Stimulated activated memory B cell treated with anti-CD40 and anti-IgM and Interleukin-4, amounts not matched to agents 10 μg/mL and 1 μg/mL and 100 μg/mL, for 72 hours (primary cell): ENCODE measurements at regions not wholly inside any gene's neighbourhood (a gene's known extent, or its start where the extent isn't known, plus 50 kb on each side); places are given as distances from the start of the nearest gene placed in this dataset.

ENCODE experiments used
- ATAC-seq: fragments of 150-1000 bp; cut with Tn5 transposase; 2 replicates; pipeline ENCODE4 v1.10.0; 2021
- H3K27ac Mint-ChIP-seq: one replicate; pipeline ENCODE4 v1.8.0; 2022; ENCODE audit warnings: mild to moderate bottlenecking, mixed read lengths
- H3K27me3 Mint-ChIP-seq: one replicate; pipeline ENCODE4 v1.8.0; 2022; ENCODE audit warnings: mixed read lengths
- H3K36me3 Mint-ChIP-seq: one replicate; pipeline ENCODE4 v1.8.0; 2022; ENCODE audit warnings: mixed read lengths
- H3K4me1 Mint-ChIP-seq: one replicate; pipeline ENCODE4 v1.8.0; 2022; ENCODE audit warnings: mixed read lengths
- H3K4me3 Mint-ChIP-seq: one replicate; pipeline ENCODE4 v1.8.0; 2022; ENCODE audit warnings: mild to moderate bottlenecking, moderate library complexity, mixed read lengths
- H3K9me3 Mint-ChIP-seq: one replicate; pipeline ENCODE4 v1.8.0; 2022; ENCODE audit warnings: mixed read lengths

- no peak for ATAC-seq
- Mint-ChIP-seq H3K9me3 (no peaks in the 10 kb centered on the region), H3K4me1 (peaks cover 38% of the 10 kb centered on the region), H3K27me3 (no peaks in the 10 kb centered on the region), H3K27ac (no peak overlapping the region), H3K4me3 (no peak overlapping the region), H3K36me3 (no peaks in the 10 kb centered on the region)
Observed at GRCh38 chr4:80128941-80129340, 55.9 kb upstream of the ANTXR2 start.

DNA sequence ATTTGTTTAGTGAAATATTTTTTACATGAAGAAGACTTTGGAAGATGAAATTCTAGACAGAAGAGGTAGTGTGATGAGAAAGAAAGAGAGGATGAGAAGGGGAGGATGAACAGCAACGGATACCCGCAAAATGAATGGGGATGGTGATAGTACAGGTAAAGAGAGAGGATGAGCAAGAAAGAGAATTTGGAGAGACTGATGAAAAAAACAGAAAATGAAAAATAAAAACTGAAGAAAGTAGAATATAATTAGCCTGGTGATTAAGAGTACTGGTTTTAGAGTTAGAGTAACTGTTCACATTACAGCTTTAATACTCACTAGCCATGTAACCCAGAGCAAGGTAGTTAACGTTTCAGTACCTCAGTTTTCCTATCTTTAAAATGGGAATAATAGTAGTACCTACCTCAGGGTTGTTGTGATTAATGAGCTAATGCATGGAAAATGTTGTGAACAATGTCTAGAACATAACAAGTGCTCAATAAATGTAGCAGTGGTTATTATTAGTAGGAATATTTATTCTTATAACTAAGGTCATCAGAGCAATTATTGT lies 54.9 kb upstream of the ANTXR2 start:
- no peaks in the 10 kb centered on the region for H3K36me3 Mint-ChIP-seq
- no peak for ATAC-seq
- no peaks in the 10 kb centered on the region for H3K27me3 Mint-ChIP-seq
- peak overlapping the region; percentile 0 for H3K27ac Mint-ChIP-seq
- no peaks in the 10 kb centered on the region for H3K9me3 Mint-ChIP-seq
- no peak overlapping the region for H3K4me3 Mint-ChIP-seq
- H3K4me1 Mint-ChIP-seq: peaks cover 38% of the 10 kb centered on the region

- H3K4me3 Mint-ChIP-seq: no peak overlapping the region
- no peaks in the 10 kb centered on the region for H3K27me3 Mint-ChIP-seq
- no peaks in the 10 kb centered on the region for H3K9me3 Mint-ChIP-seq
- peaks cover 38% of the 10 kb centered on the region for H3K4me1 Mint-ChIP-seq
- H3K27ac Mint-ChIP-seq: peak overlapping the region; percentile 73
- no peak for ATAC-seq
- H3K36me3 Mint-ChIP-seq: no peaks in the 10 kb centered on the region
Observed at GRCh38 chr4:80126435-80126834, 53.4 kb upstream of the ANTXR2 start.

DNA sequence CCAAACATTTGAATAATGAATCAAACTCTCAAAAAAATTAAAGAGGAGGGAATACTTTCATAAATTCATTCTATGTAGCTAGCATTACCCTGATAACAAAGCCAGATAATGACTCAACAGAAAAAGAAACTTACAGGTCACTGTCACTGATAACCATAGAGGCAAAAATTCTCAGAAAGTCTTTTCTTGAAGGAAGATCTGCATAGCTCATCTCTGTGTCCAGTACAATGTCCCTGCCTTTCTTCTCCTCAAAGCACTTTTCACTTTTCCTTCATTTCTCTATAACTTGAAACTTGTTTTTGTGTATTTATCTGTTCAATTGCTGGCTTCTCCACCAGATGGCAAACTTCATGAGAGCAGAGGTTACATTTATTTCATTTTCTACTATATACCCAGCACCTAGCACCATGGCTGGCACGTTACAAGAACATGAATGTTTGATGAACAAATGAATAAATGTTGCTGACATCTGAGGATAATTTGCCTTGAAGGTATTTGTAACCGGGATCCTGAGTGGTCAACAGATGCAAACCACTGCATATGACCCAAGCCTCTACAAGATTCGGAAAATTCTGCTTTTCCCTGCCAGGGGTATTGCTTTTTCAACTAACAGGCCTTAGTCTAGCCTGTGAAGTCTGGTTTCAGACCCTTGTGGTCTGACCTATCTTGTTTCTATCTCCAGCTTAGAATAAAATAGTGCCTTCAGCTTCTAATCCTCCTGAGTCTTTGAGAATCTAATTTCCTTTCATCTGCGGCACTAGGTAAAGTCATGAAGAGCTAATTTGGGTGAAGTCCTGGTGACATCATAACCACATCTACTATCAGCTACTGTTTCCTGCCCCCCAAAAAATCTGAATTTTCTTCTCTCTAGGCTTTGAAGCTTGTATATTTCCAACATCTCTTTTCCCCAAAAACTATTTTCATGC lies 52.5 kb upstream of the ANTXR2 start:
- no peaks in the 10 kb centered on the region for H3K36me3 Mint-ChIP-seq
- H3K9me3 Mint-ChIP-seq: no peaks in the 10 kb centered on the region
- H3K27me3 Mint-ChIP-seq: no peaks in the 10 kb centered on the region
- peaks cover 38% of the 10 kb centered on the region for H3K4me1 Mint-ChIP-seq
- no peak overlapping the region for H3K4me3 Mint-ChIP-seq
- peak; percentile 68 for ATAC-seq
- peak overlapping the region; percentile 73 for H3K27ac Mint-ChIP-seq

DNA sequence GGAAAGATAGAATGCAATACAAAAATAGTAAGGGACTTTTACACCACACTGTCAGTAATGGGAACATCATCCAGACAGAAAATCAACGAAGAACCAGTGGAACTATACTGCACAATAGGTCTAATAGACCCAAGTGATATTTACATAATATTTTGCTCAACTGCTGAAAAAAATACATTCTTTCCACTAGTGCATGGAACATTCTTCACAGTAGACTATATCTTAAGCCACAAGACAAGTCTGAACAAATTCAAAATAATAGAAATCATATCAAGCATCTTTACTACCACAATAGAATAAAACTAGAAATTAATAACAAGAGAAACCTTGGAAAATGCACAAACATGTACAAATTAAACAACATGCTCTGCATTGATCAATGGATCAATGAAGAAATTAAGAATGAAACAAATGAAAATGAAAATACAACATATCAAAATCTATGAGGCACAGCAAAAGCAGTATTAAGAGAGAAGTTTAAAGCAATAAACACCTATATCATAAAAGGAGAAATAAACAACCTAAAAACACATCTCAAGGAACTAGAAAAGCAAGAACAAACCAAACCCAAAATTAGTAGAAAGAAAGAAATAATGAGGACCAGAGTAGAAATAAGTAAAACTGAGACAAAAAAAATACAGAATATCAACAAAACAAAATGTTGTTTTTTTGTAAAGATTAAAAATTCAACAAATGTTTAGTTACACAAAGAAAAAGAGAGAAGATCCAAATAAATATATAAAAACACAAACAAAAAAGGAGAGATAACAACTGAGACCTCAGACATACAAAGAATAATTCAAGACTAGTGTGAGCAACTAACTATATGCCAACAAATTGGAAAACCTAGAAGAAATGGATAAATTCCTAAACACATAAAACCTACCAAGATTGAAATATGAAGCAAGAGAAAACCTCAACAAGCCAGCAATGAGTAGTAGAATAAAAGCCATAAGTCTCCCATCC lies 51.5 kb upstream of the ANTXR2 start:
- peaks cover under 1% of the 10 kb centered on the region for H3K27me3 Mint-ChIP-seq
- H3K9me3 Mint-ChIP-seq: no peaks in the 10 kb centered on the region
- H3K4me1 Mint-ChIP-seq: peaks cover 38% of the 10 kb centered on the region
- no peak for ATAC-seq
- H3K36me3 Mint-ChIP-seq: no peaks in the 10 kb centered on the region
- H3K27ac Mint-ChIP-seq: peak overlapping the region; percentile 73
- H3K4me3 Mint-ChIP-seq: no peak overlapping the region
